Heart left ventricle (tissue), 16 donors: ENCODE measurements at regions not wholly inside any gene's neighbourhood (a gene's known extent, or its start where the extent isn't known, plus 50 kb on each side); places are given as distances from the start of the nearest gene placed in this dataset.

Source experiments
- ATAC-seq, 4 donors: fragments of 200-7000 bp; cut with Tn5 transposase; one replicate each; pipeline ENCODE4 v1.9.1; 2020 to 2022; ENCODE audit warnings: moderate library complexity in 4 of 4, mild to moderate bottlenecking in 3 of 4, moderate number of reproducible peaks in 1 of 4
- DNase-seq, 5 donors: peaks; one replicate each; pipeline ENCODE4 v3.0.0-alpha.2; 2020
- H3K27ac ChIP-seq, 12 donors: fragments of 200-600 bp; sonication (generic) in 4 of 12; one replicate each; pipeline versions ENCODE4 v1.5.0 to v1.8.0; 2016 to 2022; ENCODE audit warnings: mild to moderate bottlenecking in 2 of 12
- H3K27me3 ChIP-seq, 9 donors: fragments of 200-600 bp; sonication (generic) in 2 of 9; one replicate each; pipeline versions ENCODE4 v1.5.1 to v1.8.0; 2016 to 2022; ENCODE audit warnings: mild to moderate bottlenecking in 3 of 9
- H3K36me3 ChIP-seq, 9 donors: fragments of 200-600 bp; sonication (generic) in 2 of 9; one replicate each; pipeline versions ENCODE4 v1.5.0 to v1.8.0; 2018 to 2022; ENCODE audit warnings: mild to moderate bottlenecking in 2 of 9
- H3K4me1 ChIP-seq, 12 donors: fragments of 200-600 bp; sonication (generic) in 4 of 12; one replicate each; pipeline versions ENCODE4 v1.5.0 to v1.8.0; 2016 to 2022; ENCODE audit warnings: mild to moderate bottlenecking in 3 of 12
- H3K4me3 ChIP-seq, 12 donors: fragments of 200-600 bp; sonication (generic) in 4 of 12; one replicate each; pipeline versions ENCODE4 v1.5.0 to v1.8.0; 2017 to 2022; ENCODE audit warnings: mild to moderate bottlenecking in 9 of 12, moderate library complexity in 4 of 12
- H3K9me3 ChIP-seq, 12 donors: fragments of 200-600 bp; sonication (generic) in 4 of 12; one replicate each; pipeline versions ENCODE4 v1.5.0 to v1.8.0; 2016 to 2022; ENCODE audit warnings: mild to moderate bottlenecking in 1 of 12
- POLR2A ChIP-seq, 2 donors: fragments of 450-650 bp; IDR thresholded peaks; one replicate each; pipeline ENCODE4 v1.6.1; 2017; ENCODE audit warnings: antibody characterized with exemption in 2 of 2, mild to moderate bottlenecking in 2 of 2, moderate library complexity in 2 of 2
- WGBS, 4 donors: extraction: QIAGEN DNeasy Blood & Tissue Kit in 2 of 4; methylation state at CpG; one replicate each; pipeline versions ENCODE4 v1.1.5 to v1.1.7; 2013 to 2018; 5-methylcytosine and 5-hydroxymethylcytosine counted together
- intact Hi-C, 10 donors: fragments of 100-400 bp; cut with DNase I; formaldehyde crosslinking; loops; one replicate each; pipeline versions ENCODE4 v1.11.1 to v1.14.2; 2022
- TF ChIP-seq, protein P1 (sequence below), 12 donors: fragments of 200-600 bp; sonication (generic) in 4 of 12; IDR thresholded peaks; one replicate each; pipeline versions ENCODE4 v1.5.0 to v1.8.0; 2018 to 2022; ENCODE audit warnings: antibody characterized with exemption in 12 of 12, mild to moderate bottlenecking in 5 of 12
- donor health status: ischemic (EF 13 %, LVEDD 7.1; RV severe dilation, severe dysfunction).
- donor health status: healthy with polysubstance abuse.
- donor health status: DM: no; HTN: yes; CAD: no.
- donor health status: DM: no; HTN: no; CAD: no.
- donor health status: ischemic (EF 25% LVEDD 6.9; RV normal size, moderate dysfunction).
- donor health status: ischemic (EF 25% LVEDD 5.7; RV mildly dilated, moderate dysfunction).
- donor health status: healthy.
- donor health status: DM: yes; HTN: yes; CAD: no.
- donor health status: ischemic (EF 35%, LVEDD 5.7; RV mildly dilated, moderate dysfunction).
- donor health status: nonischemic (EF 11% LVEDD 7.7; RV severe dilation, severe dysfunction).
- donor health status: DM: yes; HTN: yes; CAD: no.
- donor health status: PGD.
- donor health status: ischemic (EF 29% LVEDD 5.4; RV normal size, mild dysfunction).
- donor health status: nonischemic (EF 23%, LVEDD 6.1; RV moderate dilation, normal function).

DNA sequence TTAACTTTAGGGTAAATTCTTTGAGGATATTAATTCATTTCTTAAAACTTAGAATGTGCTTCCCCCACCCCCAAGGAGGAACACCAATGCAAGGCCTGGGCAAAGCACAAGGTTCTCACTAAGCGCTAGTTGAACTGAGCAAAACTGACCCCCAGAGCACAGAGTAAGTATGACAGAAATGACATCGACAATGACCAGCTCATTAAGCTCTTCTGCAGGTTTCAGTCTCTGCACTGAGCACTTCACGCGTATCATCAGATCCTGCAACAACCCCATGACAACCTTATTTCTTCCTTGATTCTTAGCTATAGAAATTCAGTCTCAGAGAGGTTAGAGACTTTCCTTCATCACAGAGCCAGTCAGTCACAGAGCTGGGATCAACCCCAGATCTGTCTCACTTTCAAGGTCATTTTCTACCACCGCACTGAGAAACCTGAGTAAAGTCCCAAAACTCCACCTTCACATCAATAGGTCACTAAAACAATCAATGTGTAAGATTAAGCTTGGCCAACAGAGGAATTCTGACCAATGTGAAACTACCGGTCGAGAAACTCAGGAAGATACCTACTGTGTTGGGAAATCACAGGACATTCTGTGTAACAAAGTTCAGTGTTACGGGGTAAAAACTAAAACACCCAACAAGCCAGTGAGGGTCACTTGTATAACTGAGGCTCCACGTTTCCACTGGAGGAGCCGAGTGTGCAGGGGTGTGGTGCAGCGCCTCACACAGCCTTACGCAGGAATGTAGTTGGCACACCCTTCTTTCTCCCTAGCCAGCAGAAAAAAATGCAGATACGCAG, 129.0 kb upstream of the FOXQ1 start:
- no peaks in the 10 kb centered on the region for H3K36me3 ChIP-seq
- ATAC-seq (no peak), DNase-seq (no peak)
- H3K4me1 ChIP-seq = no peaks in the 10 kb centered on the region
- H3K27ac ChIP-seq = no peak overlapping the region
- no peak overlapping the region for H3K4me3 ChIP-seq
- TF ChIP-seq, protein P1, sequence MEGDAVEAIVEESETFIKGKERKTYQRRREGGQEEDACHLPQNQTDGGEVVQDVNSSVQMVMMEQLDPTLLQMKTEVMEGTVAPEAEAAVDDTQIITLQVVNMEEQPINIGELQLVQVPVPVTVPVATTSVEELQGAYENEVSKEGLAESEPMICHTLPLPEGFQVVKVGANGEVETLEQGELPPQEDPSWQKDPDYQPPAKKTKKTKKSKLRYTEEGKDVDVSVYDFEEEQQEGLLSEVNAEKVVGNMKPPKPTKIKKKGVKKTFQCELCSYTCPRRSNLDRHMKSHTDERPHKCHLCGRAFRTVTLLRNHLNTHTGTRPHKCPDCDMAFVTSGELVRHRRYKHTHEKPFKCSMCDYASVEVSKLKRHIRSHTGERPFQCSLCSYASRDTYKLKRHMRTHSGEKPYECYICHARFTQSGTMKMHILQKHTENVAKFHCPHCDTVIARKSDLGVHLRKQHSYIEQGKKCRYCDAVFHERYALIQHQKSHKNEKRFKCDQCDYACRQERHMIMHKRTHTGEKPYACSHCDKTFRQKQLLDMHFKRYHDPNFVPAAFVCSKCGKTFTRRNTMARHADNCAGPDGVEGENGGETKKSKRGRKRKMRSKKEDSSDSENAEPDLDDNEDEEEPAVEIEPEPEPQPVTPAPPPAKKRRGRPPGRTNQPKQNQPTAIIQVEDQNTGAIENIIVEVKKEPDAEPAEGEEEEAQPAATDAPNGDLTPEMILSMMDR (IDR thresholded peaks at IDR 0.05) = no peak
- intact Hi-C loops = no loop called here
- H3K27me3 ChIP-seq = peaks cover 0 to 26% (median 4%) of the 10 kb centered on the region in 9 donors
- WGBS, 4 donors = 83 to 88% (median 86%) methylated on average over 13 of the region's 13 CpGs
- no peaks in the 10 kb centered on the region for H3K9me3 ChIP-seq

DNA sequence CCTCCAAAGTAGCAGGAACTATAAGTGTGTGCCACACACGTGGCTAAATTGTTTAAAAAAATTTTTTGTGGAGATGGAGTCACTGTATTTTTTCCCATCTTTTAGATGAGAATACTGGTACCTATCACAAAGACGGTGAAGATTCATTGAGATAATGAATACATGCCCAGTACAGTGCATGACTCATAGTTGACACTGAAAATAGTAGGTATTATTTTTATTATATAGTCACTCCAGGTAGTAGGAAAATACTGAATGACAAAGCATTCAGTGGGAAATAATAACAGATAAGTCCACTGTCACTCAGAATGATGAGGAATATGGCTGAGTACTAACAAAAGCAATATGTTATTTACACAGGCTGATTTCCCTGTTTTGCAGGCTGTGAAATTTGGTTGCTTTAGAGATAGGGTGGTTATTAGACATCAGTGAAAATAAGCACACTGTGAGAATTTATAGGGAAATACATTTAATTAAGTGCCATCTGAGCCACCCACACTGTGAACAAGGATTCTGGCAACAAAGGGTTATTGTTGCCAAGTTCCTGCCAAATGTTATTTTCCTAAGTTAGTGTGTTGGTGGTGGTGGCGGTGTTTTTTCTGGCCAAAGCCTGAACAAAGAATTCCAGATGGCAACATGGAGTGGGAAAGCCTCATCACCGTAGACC, 129.8 kb upstream of the FOXQ1 start:
- Histone ChIP-seq H3K9me3 (no peaks in the 10 kb centered on the region), H3K4me1 (no peaks in the 10 kb centered on the region), H3K4me3 (no peak overlapping the region), H3K27ac (no peak overlapping the region), H3K36me3 (no peaks in the 10 kb centered on the region), H3K27me3 (peaks cover 0 to 31% (median 4%) of the 10 kb centered on the region in 9 donors)
- TF ChIP-seq, protein P1 (IDR thresholded peaks at IDR 0.05) = no peak
- TF ChIP-seq POLR2A (IDR thresholded peaks at IDR 0.05) = no peak
- no peak for DNase-seq
- intact Hi-C loops = no loop called here
- no peak for ATAC-seq
- WGBS, 4 donors = 67 to 73% (median 71%) methylated on average over 4 of the region's 4 CpGs

DNA sequence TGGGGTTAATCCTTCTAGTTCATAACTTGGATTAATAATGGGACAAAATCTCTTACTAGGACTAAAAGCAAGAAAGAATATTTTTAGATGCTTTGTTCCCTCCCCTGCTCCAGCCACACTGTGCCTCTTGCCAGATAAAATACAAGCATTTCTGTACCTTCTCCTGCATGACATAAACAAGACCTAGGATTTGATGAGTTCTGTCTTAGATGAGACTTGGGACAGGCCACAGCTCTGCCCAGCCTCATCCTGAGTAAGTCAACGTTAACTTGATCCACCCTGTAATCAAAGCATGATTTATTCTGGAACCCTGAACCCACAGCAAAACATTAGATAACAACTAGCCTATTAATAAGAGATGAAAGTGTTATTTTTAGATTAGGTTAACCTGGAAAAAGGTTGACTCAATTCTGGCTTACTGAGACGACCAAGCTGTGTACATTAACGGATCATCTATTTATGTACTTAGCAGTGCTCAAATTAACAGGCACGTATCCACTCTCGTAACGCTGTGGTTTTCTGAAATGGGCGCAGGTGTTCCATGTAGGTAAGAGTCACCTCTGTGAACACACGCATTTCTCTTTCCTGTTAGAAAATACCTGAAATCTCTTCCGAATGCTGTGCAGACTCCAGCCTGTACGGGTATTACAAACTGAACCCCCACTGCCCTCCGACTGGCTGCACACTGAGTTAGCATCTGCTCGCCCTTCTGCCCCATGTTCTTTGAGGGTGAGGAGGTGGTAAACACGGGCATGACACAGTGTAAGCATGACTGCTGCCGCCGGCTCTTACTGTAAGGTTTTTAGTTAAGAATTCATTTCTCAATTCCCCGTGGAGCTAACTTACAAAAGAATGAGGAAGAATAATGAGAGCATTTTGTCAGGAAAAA, 132.1 kb upstream of the FOXQ1 start:
- intact Hi-C loops = no loop called here
- peaks cover 0 to 20% (median under 1%) of the 10 kb centered on the region in 9 donors for H3K27me3 ChIP-seq
- ATAC-seq = no peak
- H3K36me3 ChIP-seq = no peaks in the 10 kb centered on the region
- no peak for TF ChIP-seq POLR2A (IDR thresholded peaks at IDR 0.05)
- TF ChIP-seq, protein P1 (IDR thresholded peaks at IDR 0.05) = no peak
- H3K4me1 ChIP-seq = no peaks in the 10 kb centered on the region
- H3K27ac ChIP-seq = no peak overlapping the region
- DNase-seq = no peak
- WGBS, 4 donors = 69 to 81% (median 77%) methylated on average over 16 of the region's 16 CpGs
- H3K4me3 ChIP-seq = no peak overlapping the region
- H3K9me3 ChIP-seq = no peaks in the 10 kb centered on the region

DNA sequence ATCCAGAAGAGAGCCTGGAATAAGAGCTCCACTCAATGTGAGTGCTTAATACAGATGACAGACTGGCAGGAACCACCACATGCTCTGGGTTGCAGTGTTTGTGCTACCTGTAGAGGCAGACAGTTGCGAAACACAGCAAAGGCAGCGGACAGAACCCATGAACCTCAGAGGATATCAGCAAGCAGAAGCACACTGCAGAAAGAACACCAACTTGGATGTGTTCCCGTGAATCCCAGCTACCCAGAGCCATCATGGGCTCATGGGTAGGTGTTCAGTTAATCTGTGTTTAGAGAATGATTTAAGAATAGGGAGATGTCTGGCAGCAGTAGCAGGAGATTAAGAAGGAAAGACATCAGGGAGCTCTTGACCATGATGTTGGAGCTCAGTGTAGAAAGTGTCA, 133.3 kb upstream of the FOXQ1 start:
- intact Hi-C loops = no loop called here
- Histone ChIP-seq H3K4me3 (no peak overlapping the region), H3K27me3 (peaks cover 0 to 11% (median 0%) of the 10 kb centered on the region in 9 donors), H3K36me3 (no peaks in the 10 kb centered on the region), H3K9me3 (no peaks in the 10 kb centered on the region), H3K27ac (no peak overlapping the region), H3K4me1 (no peaks in the 10 kb centered on the region)
- no peak for TF ChIP-seq POLR2A (IDR thresholded peaks at IDR 0.05)
- TF ChIP-seq, protein P1 (IDR thresholded peaks at IDR 0.05) = no peak
- ATAC-seq = no peak
- DNase-seq = no peak
- 86 to 100% (median 90%) methylated on average over 3 of the region's 3 CpGs for WGBS, 4 donors
